T-helper 22 cell (primary cell): ENCODE measurements at regions not wholly inside any gene's neighbourhood (a gene's known extent, or its start where the extent isn't known, plus 50 kb on each side); places are given as distances from the start of the nearest gene placed in this dataset.

Experiments used
- DNase-seq: peaks from one replicate; pipeline ENCODE4 v3.0.0-alpha.2; 2020; ENCODE audit warnings: low read depth

- no peak for DNase-seq
These were observed 389.3 kb downstream of the FGF9 start for GRCh38 chr13:22060187-22060586.

GRCh38 chr13:22061371-22061805 lies 390.5 kb downstream of the FGF9 start:
- no peak for DNase-seq

- no peak for DNase-seq
These were observed 391.0 kb downstream of the FGF9 start for GRCh38 chr13:22061806-22062391.

GRCh38 chr13:22062478-22063205 lies 391.8 kb downstream of the FGF9 start:
- DNase-seq, result no peak

GRCh38 chr13:22063416-22064124 lies 392.7 kb downstream of the FGF9 start:
- DNase-seq, result no peak

- no peak for DNase-seq
These were observed 394.2 kb downstream of the FGF9 start for GRCh38 chr13:22064854-22065620.

GRCh38 chr13:22073718-22074117 lies 402.8 kb downstream of the FGF9 start:
- no peak for DNase-seq

- DNase-seq, result no peak
These were observed 403.5 kb downstream of the FGF9 start for GRCh38 chr13:22074403-22074802.

- DNase-seq, result no peak
These were observed 405.8 kb downstream of the FGF9 start for GRCh38 chr13:22076658-22077057.

- DNase-seq, result no peak
These were observed 406.4 kb downstream of the FGF9 start for GRCh38 chr13:22077205-22077683.

- DNase-seq, result no peak
These were observed 406.9 kb downstream of the FGF9 start for GRCh38 chr13:22077764-22078163.

GRCh38 chr13:22079961-22080360 lies 409.1 kb downstream of the FGF9 start:
- DNase-seq, result no peak

- no peak for DNase-seq
These were observed 410.0 kb downstream of the FGF9 start for GRCh38 chr13:22080832-22081231.

GRCh38 chr13:22081430-22081829 lies 410.6 kb downstream of the FGF9 start:
- no peak for DNase-seq

- DNase-seq, result no peak
These were observed 411.2 kb downstream of the FGF9 start for GRCh38 chr13:22082030-22082429.

GRCh38 chr13:22082437-22083100 lies 411.7 kb downstream of the FGF9 start:
- no peak for DNase-seq

- DNase-seq, result no peak
These were observed 414.1 kb downstream of the FGF9 start for GRCh38 chr13:22085001-22085400.

GRCh38 chr13:22086597-22087330 lies 415.9 kb downstream of the FGF9 start:
- no peak for DNase-seq

- no peak for DNase-seq
These were observed 419.2 kb downstream of the FGF9 start for GRCh38 chr13:22090106-22090505.

- no peak for DNase-seq
These were observed 420.5 kb downstream of the FGF9 start for GRCh38 chr13:22091222-22091970.
